ENCODE measurements at regions not wholly inside any gene's neighbourhood (a gene's known extent, or its start where the extent isn't known, plus 50 kb on each side); places are given as distances from the start of the nearest gene placed in this dataset.

- no peak for TF ChIP-seq ZBTB44 (tag by site-specific recombination; IDR thresholded peaks at IDR 0.05)
- no peak for TF ChIP-seq ZXDB (tag by site-specific recombination; IDR thresholded peaks at IDR 0.05)
- no peak for TF ChIP-seq ZNF580 (tag by site-specific recombination; IDR thresholded peaks at IDR 0.05)
- no peak for TF ChIP-seq PRDM2 (tag by site-specific recombination; IDR thresholded peaks at IDR 0.05; ENCODE audit: borderline replicate concordance)
- TF ChIP-seq ZNF664 (tag by site-specific recombination; IDR thresholded peaks at IDR 0.05), result no peak
- Histone ChIP-seq H3K9me3 (ENCODE audit: control insufficient read depth, insufficient read depth, low read depth, low read length) (no peaks in the 10 kb centered on the region), H3K36me3 (ENCODE audit: control insufficient read depth in 2 of 2, insufficient read depth in 1 of 2, low read length in 2 of 2) (no peaks in the 10 kb centered on the region), H3K4me3 (ENCODE audit: low read depth, low read length) (no peak overlapping the region), H3K4me1 (ENCODE audit: control insufficient read depth, insufficient read depth, low read length) (no peaks in the 10 kb centered on the region), H3K27ac (ENCODE audit: extremely low read depth, low read depth, low read length) (no peak overlapping the region)
- ChIA-PET POLR2A (no interaction called here), CTCF (interaction anchor here (0.6 kb wide), 1 partner anchor 112 kb away, joined by 3 read pairs; no protein-coding TSS in a partner anchor)
Observed at GRCh38 chr2:14749884-14750283, 117.4 kb downstream of the LRATD1 start.

- Histone ChIP-seq H3K36me3 (ENCODE audit: control insufficient read depth in 2 of 2, insufficient read depth in 1 of 2, low read length in 2 of 2) (no peaks in the 10 kb centered on the region), H3K9me3 (ENCODE audit: control insufficient read depth, insufficient read depth, low read depth, low read length) (no peaks in the 10 kb centered on the region), H3K4me1 (ENCODE audit: control insufficient read depth, insufficient read depth, low read length) (no peaks in the 10 kb centered on the region), H3K4me3 (ENCODE audit: low read depth, low read length) (no peak overlapping the region), H3K27ac (ENCODE audit: extremely low read depth, low read depth, low read length) (no peak overlapping the region)
- CTCF ChIA-PET, result interaction anchor here (0.6 kb wide), 1 partner anchor 113 kb away, joined by 3 read pairs; no protein-coding TSS in a partner anchor
- POLR2A ChIA-PET, result no interaction called here
- TF ChIP-seq ZBTB48 (tag by site-specific recombination; IDR thresholded peaks at IDR 0.05) (no peak), ZNF221 (tag by site-specific recombination; IDR thresholded peaks at IDR 0.05; ENCODE audit: borderline replicate concordance) (no peak), ZNF404 (tag by site-specific recombination; IDR thresholded peaks at IDR 0.05) (no peak), ZSCAN4 (tag by site-specific recombination; IDR thresholded peaks at IDR 0.05) (no peak), ZNF561 (tag by site-specific recombination; IDR thresholded peaks at IDR 0.05; ENCODE audit: borderline replicate concordance) (no peak), SP2 (tag by site-specific recombination; IDR thresholded peaks at IDR 0.05) (no peak), BCL11A (tag by site-specific recombination; IDR thresholded peaks at IDR 0.05; ENCODE audit: low read depth) (no peak), SP3 (tag by site-specific recombination; IDR thresholded peaks at IDR 0.05) (no peak)
Observed at GRCh38 chr2:14750433-14750832, 117.9 kb downstream of the LRATD1 start.

GRCh38 chr2:14751581-14751980, 119.1 kb downstream of the LRATD1 start:
- Histone ChIP-seq H3K36me3 (ENCODE audit: control insufficient read depth in 2 of 2, insufficient read depth in 1 of 2, low read length in 2 of 2) (no peaks in the 10 kb centered on the region), H3K4me3 (ENCODE audit: low read depth, low read length) (no peak overlapping the region), H3K27ac (ENCODE audit: extremely low read depth, low read depth, low read length) (no peak overlapping the region), H3K4me1 (ENCODE audit: control insufficient read depth, insufficient read depth, low read length) (no peaks in the 10 kb centered on the region), H3K9me3 (ENCODE audit: control insufficient read depth, insufficient read depth, low read depth, low read length) (no peaks in the 10 kb centered on the region)
- ChIA-PET POLR2A (no interaction called here), CTCF (no interaction called here)
- no peak for TF ChIP-seq ZNF146 (tag by site-specific recombination; IDR thresholded peaks at IDR 0.05)
- TF ChIP-seq PRDM6 (tag by site-specific recombination; IDR thresholded peaks at IDR 0.05), result no peak
- TF ChIP-seq ZBTB17 (tag by site-specific recombination; IDR thresholded peaks at IDR 0.05), result no peak
- TF ChIP-seq YY2 (tag by site-specific recombination; IDR thresholded peaks at IDR 0.05), result no peak
- TF ChIP-seq ELK4 (IDR thresholded peaks at IDR 0.05; ENCODE audit: borderline replicate concordance, low read depth, low read length), result no peak
- TF ChIP-seq ZBTB20 (tag by site-specific recombination; IDR thresholded peaks at IDR 0.05), result no peak

Data from HEK293 (cell line).